HCT116 (cell line): ENCODE measurements at regions not wholly inside any gene's neighbourhood (a gene's known extent, or its start where the extent isn't known, plus 50 kb on each side); places are given as distances from the start of the nearest gene placed in this dataset.

Experiments used
- ATAC-seq: fragments of 200-7000 bp; cut with Tn5 transposase; 2 replicates; pipeline ENCODE4 v1.9.1; 2020; ENCODE audit warnings: mild to moderate bottlenecking, moderate library complexity
- BruUV-seq: library from RNA; stranded (reverse); fragments of 400-500 nt; replicated peaks from 2 replicates; lab custom pipeline; 2021; lab: Mats Ljungman, UMichigan
- CTCF ChIA-PET: fragments of 300-600 bp; sonication (Branson Sonifier 250); formaldehyde crosslinking; loops from one replicate; lab custom pipeline; 2021; ENCODE audit warnings: antibody characterized with exemption; lab: Charles Lee
- POLR2A ChIA-PET: fragments of 300-600, 350-600 bp; sonication (Branson Sonifier 250); formaldehyde crosslinking; loops from one replicate; lab custom pipeline; 2021; ENCODE audit warnings: antibody characterized with exemption; lab: Charles Lee
- RAD21 ChIA-PET, 2 experiments: fragments of 300-600 bp; sonication (Branson Sonifier 250); formaldehyde crosslinking; loops; one replicate each; lab custom pipeline; 2023; ENCODE audit warnings: low total read pairs in 2 of 2; ENCODE audit not compliant: uncharacterized antibody in 2 of 2, unreplicated experiment in 2 of 2, low non-redundant PET in 1 of 2; lab: Charles Lee
- DNase-seq: peaks from one replicate; pipeline ENCODE4 v3.0.0-alpha.2; 2010; ENCODE audit warnings: low read depth, low spot score
- H2AFZ ChIP-seq: fragments of 200-600 bp; shearing (Covaris generic), sonication (generic); 2 replicates; pipeline ENCODE4 v1.6.1; 2017; ENCODE audit warnings: low read depth, mixed run types, mixed read lengths, antibody characterized with exemption, low read length; ENCODE audit not compliant: poor library complexity, severe bottlenecking
- H3K27ac ChIP-seq: 2 replicates; pipeline ENCODE4 v1.5.1; 2012; ENCODE audit warnings: low read depth, low read length
- H3K27me3 ChIP-seq: fragments of 200-600 bp; sonication (generic); 2 replicates; pipeline ENCODE4 v1.6.1; 2016; ENCODE audit warnings: mixed run types, low read length, mixed read lengths; ENCODE audit not compliant: insufficient read depth
- H3K36me3 ChIP-seq, 2 experiments: fragments of 200-500 bp in 1 of 2; fragments of 200-600 bp in 1 of 2; sonication (Bioruptor generic) in 1 of 2; sonication (generic) in 1 of 2; 2 replicates each; pipeline versions ENCODE4 v1.5.1 to v1.6.1; 2014 to 2016; ENCODE audit warnings: low read length in 2 of 2, inconsistent platforms in 1 of 2, mixed read lengths in 1 of 2, mixed run types in 1 of 2; ENCODE audit not compliant: insufficient read depth in 2 of 2, control insufficient read depth in 1 of 2
- H3K4me1 ChIP-seq, 2 experiments: fragments of 200-600 bp in 1 of 2; sonication (generic) in 1 of 2; 2 replicates each; pipeline versions ENCODE4 v1.5.1 to v1.6.1; 2012 to 2017; ENCODE audit warnings: low read length in 2 of 2, inconsistent platforms in 1 of 2, mild to moderate bottlenecking in 1 of 2, mixed read lengths in 1 of 2, mixed run types in 1 of 2, moderate library complexity in 1 of 2; ENCODE audit not compliant: insufficient read depth in 2 of 2, control insufficient read depth in 1 of 2
- H3K4me2 ChIP-seq: fragments of 200-600 bp; sonication (generic); 2 replicates; pipeline ENCODE4 v1.6.1; 2017; ENCODE audit warnings: mixed run types, low read length, mixed read lengths
- H3K4me3 ChIP-seq, 2 experiments: fragments of 200-600 bp in 1 of 2; sonication (generic) in 1 of 2; replicated peaks in 1 of 2; 2 replicates each; pipeline ENCODE4 v1.5.1; 2011 to 2016; ENCODE audit warnings: low read length in 2 of 2, control low read depth in 1 of 2, low read depth in 1 of 2, mild to moderate bottlenecking in 1 of 2, mixed read lengths in 1 of 2, mixed run types in 1 of 2
- H3K79me2 ChIP-seq: fragments of 200-600 bp; sonication (generic); 2 replicates; pipeline ENCODE4 v1.6.1; 2017; ENCODE audit warnings: mild to moderate bottlenecking, mixed run types, low read length, moderate library complexity, mixed read lengths; ENCODE audit not compliant: insufficient read depth
- H3K9ac ChIP-seq: fragments of 200-600 bp; sonication (generic); 2 replicates; pipeline ENCODE4 v1.6.1; 2016; ENCODE audit warnings: low read length, mixed read lengths
- H3K9me2 ChIP-seq: fragments of 200-600 bp; sonication (generic), shearing (Covaris generic); 2 replicates; pipeline ENCODE4 v1.6.1; 2017; ENCODE audit warnings: mixed run types, mild to moderate bottlenecking, moderate library complexity; ENCODE audit not compliant: insufficient read depth
- H3K9me3 ChIP-seq, 2 experiments: fragments of 200-500 bp in 1 of 2; fragments of 200-600 bp in 1 of 2; sonication (Bioruptor generic) in 1 of 2; sonication (generic) in 1 of 2; 2 replicates each; pipeline ENCODE4 v1.6.1; 2014 to 2017; ENCODE audit warnings: low read length in 2 of 2, mixed read lengths in 2 of 2, inconsistent platforms in 1 of 2, low read depth in 1 of 2, mild to moderate bottlenecking in 1 of 2, mixed run types in 1 of 2, moderate library complexity in 1 of 2; ENCODE audit not compliant: control insufficient read depth in 1 of 2, insufficient read depth in 1 of 2
- H4K20me1 ChIP-seq: fragments of 200-600 bp; sonication (generic), shearing (Covaris generic); 2 replicates; pipeline ENCODE4 v1.6.1; 2017; ENCODE audit warnings: mixed run types, mild to moderate bottlenecking, moderate library complexity; ENCODE audit not compliant: insufficient read depth
- CBX3 ChIP-seq: IDR thresholded peaks from 2 replicates; pipeline ENCODE4 v1.6.1; 2012; ENCODE audit warnings: low read depth
- CEBPB ChIP-seq: IDR thresholded peaks from 2 replicates; pipeline ENCODE4 v1.6.1; 2012; ENCODE audit warnings: low read depth
- EGR1 ChIP-seq: IDR thresholded peaks from 2 replicates; pipeline ENCODE4 v1.6.1; 2012; ENCODE audit warnings: low read depth
- ELF1 ChIP-seq: IDR thresholded peaks from 2 replicates; pipeline ENCODE4 v1.6.1; 2012; ENCODE audit warnings: low read depth, borderline replicate concordance
- JUND ChIP-seq: IDR thresholded peaks from 2 replicates; pipeline ENCODE4 v1.6.1; 2012
- POLR2A ChIP-seq: IDR thresholded peaks from 2 replicates; pipeline ENCODE4 v1.7.0; 2011; ENCODE audit warnings: borderline replicate concordance; ENCODE audit not compliant: insufficient read depth, insufficient read length; ENCODE audit errors: extremely low read depth
- POLR2AphosphoS5 ChIP-seq: IDR thresholded peaks from 2 replicates; pipeline ENCODE4 v1.6.1; 2011; ENCODE audit warnings: mild to moderate bottlenecking, low read depth, low read length, moderate library complexity
- SP1 ChIP-seq: IDR thresholded peaks from 2 replicates; pipeline ENCODE4 v1.6.1; 2012; ENCODE audit warnings: low read depth
- TCF7L2 ChIP-seq: IDR thresholded peaks from 2 replicates; pipeline ENCODE4 v1.7.0; 2011; ENCODE audit warnings: borderline replicate concordance, inconsistent platforms; ENCODE audit not compliant: insufficient read depth, insufficient read length; ENCODE audit errors: extremely low read depth
- ZFX ChIP-seq: fragments of 450-650 bp; IDR thresholded peaks from 2 replicates; pipeline ENCODE4 v1.6.1; 2017
- ZNF274 ChIP-seq: fragments of 200-500 bp; sonication (Bioruptor generic); IDR thresholded peaks from 2 replicates; pipeline ENCODE4 v1.6.1; 2014; ENCODE audit warnings: mild to moderate bottlenecking, low read depth, low read length, inconsistent platforms
- intact Hi-C: fragments of 100-400 bp; cut with micrococcal nuclease; formaldehyde crosslinking; loops from 2 replicates; pipeline ENCODE4 v1.10.0; 2022
- TF ChIP-seq, protein P1 (sequence below): IDR thresholded peaks from 2 replicates; pipeline ENCODE4 v1.6.1; 2011; ENCODE audit warnings: mild to moderate bottlenecking, low read length, moderate library complexity; ENCODE audit not compliant: insufficient replicate concordance; ENCODE audit errors: extremely low read depth
- TF ChIP-seq, protein P2 (sequence below): IDR thresholded peaks from 2 replicates; pipeline ENCODE4 v1.6.1; 2012; ENCODE audit warnings: low read depth

DNA sequence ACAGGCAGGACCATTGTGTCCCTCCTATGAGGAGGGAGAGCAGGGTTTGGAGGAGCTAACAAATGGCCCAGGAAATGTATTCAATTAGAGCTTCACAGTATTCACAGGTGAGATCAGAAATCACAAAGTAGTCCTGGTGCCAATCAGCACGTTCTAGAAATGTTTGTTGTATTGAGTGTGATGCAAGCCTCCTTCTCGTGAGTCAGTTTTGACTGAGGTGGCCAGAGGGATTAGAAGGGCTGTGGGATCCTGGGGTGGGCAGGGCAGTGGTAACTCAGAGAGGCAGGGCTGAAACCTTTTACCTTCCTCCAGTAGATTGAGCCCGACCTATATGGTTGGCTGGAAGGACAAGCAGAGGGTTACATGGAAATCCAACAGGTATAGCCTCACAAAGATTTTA lies 95.0 kb downstream of the BOD1L2 start:
- Histone ChIP-seq H3K36me3 (no peaks in the 10 kb centered on the region), H3K4me3 (no peak overlapping the region), H3K4me1 (no peaks in the 10 kb centered on the region), H2AFZ (no peak overlapping the region), H3K27ac (no peak overlapping the region), H4K20me1 (no peaks in the 10 kb centered on the region), H3K27me3 (peaks cover 64% of the 10 kb centered on the region), H3K9me3 (no peaks in the 10 kb centered on the region), H3K9ac (no peak overlapping the region), H3K4me2 (no peak overlapping the region), H3K79me2 (no peaks in the 10 kb centered on the region), H3K9me2 (no peaks in the 10 kb centered on the region)
- ChIA-PET CTCF (no interaction called here), RAD21 (no interaction called here), POLR2A (no interaction called here)
- TF ChIP-seq ELF1: no peak
- no peak for TF ChIP-seq CBX3
- no peak for TF ChIP-seq POLR2AphosphoS5
- no peak for TF ChIP-seq EGR1
- TF ChIP-seq ZFX: no peak
- TF ChIP-seq JUND: no peak
- no peak for TF ChIP-seq TCF7L2
- TF ChIP-seq SP1: no peak
- no peak for TF ChIP-seq POLR2A
- no TSS peak for BruUV-seq
- DNase-seq (no peak), ATAC-seq (no peak)
- intact Hi-C loops: no loop called here

DNA sequence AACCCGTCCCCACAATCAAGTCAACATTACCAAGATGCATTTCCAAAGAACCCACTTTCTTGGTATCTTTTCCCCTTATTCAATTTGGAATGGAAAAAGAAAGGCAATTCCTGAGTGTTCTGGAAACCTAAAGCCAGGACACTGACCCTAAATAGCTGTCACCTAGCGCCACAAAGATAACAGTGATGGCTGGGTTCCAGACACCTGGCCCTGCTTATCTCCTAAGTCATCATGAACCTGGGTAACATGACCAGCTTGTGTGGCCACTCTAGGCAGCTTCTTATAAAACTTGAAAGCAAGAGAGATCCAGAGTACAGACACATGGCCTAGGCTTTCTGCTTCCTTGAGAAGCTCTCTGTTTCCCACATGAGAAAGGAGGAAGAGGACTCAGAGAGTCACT lies 95.4 kb downstream of the BOD1L2 start:
- Histone ChIP-seq H3K79me2 (no peaks in the 10 kb centered on the region), H3K9me2 (no peaks in the 10 kb centered on the region), H4K20me1 (no peaks in the 10 kb centered on the region), H3K27me3 (peaks cover 65% of the 10 kb centered on the region), H3K27ac (no peak overlapping the region), H2AFZ (no peak overlapping the region), H3K9me3 (no peaks in the 10 kb centered on the region), H3K9ac (no peak overlapping the region), H3K36me3 (no peaks in the 10 kb centered on the region), H3K4me2 (no peak overlapping the region), H3K4me3 (no peak overlapping the region), H3K4me1 (no peaks in the 10 kb centered on the region)
- intact Hi-C loops: no loop called here
- DNase-seq (no peak), ATAC-seq (no peak)
- ChIA-PET RAD21 (no interaction called here), POLR2A (no interaction called here), CTCF (no interaction called here)
- no TSS peak for BruUV-seq
- TF ChIP-seq, protein P1, sequence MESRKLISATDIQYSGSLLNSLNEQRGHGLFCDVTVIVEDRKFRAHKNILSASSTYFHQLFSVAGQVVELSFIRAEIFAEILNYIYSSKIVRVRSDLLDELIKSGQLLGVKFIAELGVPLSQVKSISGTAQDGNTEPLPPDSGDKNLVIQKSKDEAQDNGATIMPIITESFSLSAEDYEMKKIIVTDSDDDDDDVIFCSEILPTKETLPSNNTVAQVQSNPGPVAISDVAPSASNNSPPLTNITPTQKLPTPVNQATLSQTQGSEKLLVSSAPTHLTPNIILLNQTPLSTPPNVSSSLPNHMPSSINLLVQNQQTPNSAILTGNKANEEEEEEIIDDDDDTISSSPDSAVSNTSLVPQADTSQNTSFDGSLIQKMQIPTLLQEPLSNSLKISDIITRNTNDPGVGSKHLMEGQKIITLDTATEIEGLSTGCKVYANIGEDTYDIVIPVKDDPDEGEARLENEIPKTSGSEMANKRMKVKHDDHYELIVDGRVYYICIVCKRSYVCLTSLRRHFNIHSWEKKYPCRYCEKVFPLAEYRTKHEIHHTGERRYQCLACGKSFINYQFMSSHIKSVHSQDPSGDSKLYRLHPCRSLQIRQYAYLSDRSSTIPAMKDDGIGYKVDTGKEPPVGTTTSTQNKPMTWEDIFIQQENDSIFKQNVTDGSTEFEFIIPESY: no peak
- TF ChIP-seq CEBPB: no peak
- TF ChIP-seq EGR1: no peak
- no peak for TF ChIP-seq ZNF274
- no peak for TF ChIP-seq JUND
- TF ChIP-seq CBX3: no peak
- no peak for TF ChIP-seq POLR2A
- TF ChIP-seq, protein P2, sequence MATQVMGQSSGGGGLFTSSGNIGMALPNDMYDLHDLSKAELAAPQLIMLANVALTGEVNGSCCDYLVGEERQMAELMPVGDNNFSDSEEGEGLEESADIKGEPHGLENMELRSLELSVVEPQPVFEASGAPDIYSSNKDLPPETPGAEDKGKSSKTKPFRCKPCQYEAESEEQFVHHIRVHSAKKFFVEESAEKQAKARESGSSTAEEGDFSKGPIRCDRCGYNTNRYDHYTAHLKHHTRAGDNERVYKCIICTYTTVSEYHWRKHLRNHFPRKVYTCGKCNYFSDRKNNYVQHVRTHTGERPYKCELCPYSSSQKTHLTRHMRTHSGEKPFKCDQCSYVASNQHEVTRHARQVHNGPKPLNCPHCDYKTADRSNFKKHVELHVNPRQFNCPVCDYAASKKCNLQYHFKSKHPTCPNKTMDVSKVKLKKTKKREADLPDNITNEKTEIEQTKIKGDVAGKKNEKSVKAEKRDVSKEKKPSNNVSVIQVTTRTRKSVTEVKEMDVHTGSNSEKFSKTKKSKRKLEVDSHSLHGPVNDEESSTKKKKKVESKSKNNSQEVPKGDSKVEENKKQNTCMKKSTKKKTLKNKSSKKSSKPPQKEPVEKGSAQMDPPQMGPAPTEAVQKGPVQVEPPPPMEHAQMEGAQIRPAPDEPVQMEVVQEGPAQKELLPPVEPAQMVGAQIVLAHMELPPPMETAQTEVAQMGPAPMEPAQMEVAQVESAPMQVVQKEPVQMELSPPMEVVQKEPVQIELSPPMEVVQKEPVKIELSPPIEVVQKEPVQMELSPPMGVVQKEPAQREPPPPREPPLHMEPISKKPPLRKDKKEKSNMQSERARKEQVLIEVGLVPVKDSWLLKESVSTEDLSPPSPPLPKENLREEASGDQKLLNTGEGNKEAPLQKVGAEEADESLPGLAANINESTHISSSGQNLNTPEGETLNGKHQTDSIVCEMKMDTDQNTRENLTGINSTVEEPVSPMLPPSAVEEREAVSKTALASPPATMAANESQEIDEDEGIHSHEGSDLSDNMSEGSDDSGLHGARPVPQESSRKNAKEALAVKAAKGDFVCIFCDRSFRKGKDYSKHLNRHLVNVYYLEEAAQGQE: no peak
